ENCODE measurements at regions not wholly inside any gene's neighbourhood (a gene's known extent, or its start where the extent isn't known, plus 50 kb on each side); places are given as distances from the start of the nearest gene placed in this dataset.

DNA sequence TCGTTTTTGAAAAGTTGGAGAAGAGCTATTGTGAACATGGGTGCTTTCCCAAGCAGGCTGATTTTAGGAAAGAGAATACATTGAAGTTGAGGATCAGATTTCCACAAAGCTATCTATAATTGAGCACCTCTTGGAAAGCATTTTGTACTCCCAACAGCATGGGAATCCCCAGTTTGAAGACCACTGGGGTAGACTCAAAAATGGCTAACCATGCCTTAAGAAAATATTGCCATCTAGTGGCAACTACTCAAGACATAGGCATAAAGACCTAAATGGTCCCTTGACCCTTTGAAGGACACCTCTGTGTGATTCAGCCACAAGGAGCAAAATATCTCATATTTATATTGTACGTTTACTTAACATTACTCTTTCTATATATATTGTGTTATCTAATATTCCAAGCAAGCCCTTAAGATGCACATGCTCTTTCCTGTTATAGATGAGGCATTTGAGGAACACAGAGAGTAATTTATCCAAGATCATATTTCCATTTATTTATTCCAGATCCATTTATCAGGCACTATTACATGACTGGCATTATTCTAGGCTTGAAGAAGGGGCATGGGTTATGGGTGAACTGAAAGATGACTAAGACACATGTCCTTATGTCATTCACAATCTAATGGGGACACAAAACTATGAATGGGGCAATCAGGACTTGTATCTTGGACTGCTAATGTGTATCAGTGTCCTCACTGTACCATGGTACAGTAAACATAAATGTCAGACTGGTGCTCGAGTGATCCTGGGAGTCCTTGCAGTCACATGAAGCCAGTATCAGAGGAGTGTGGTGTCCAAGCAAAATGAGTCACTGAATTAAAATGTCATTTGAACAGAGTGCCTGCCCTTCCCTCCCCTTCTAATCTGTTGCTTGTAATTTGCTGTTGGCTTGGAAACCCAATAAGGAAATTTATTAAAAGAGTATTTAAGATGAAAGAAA lies 121.0 kb upstream of the XPO1 start:
- TF ChIP-seq HNF4G (IDR thresholded peaks at IDR 0.05): no peak
- TF ChIP-seq, protein P1, sequence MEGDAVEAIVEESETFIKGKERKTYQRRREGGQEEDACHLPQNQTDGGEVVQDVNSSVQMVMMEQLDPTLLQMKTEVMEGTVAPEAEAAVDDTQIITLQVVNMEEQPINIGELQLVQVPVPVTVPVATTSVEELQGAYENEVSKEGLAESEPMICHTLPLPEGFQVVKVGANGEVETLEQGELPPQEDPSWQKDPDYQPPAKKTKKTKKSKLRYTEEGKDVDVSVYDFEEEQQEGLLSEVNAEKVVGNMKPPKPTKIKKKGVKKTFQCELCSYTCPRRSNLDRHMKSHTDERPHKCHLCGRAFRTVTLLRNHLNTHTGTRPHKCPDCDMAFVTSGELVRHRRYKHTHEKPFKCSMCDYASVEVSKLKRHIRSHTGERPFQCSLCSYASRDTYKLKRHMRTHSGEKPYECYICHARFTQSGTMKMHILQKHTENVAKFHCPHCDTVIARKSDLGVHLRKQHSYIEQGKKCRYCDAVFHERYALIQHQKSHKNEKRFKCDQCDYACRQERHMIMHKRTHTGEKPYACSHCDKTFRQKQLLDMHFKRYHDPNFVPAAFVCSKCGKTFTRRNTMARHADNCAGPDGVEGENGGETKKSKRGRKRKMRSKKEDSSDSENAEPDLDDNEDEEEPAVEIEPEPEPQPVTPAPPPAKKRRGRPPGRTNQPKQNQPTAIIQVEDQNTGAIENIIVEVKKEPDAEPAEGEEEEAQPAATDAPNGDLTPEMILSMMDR (IDR thresholded peaks at IDR 0.05; ENCODE audit: low read depth, low read length, missing input control): peak; percentile 38
- peak; percentile 78 for TF ChIP-seq RAD21 (IDR thresholded peaks at IDR 0.05)
- TF ChIP-seq SP1 (IDR thresholded peaks at IDR 0.05): no peak
- no peak for TF ChIP-seq EGR1 (IDR thresholded peaks at IDR 0.05; ENCODE audit: low read depth in 2 of 2)
- TF ChIP-seq RXRA (IDR thresholded peaks at IDR 0.05): no peak

Measured in liver (tissue), 3 donors.